ENCODE measurements at regions not wholly inside any gene's neighbourhood (a gene's known extent, or its start where the extent isn't known, plus 50 kb on each side); places are given as distances from the start of the nearest gene placed in this dataset.
"Not testable (repeated sequence)": the region's sequence is repeated elsewhere in the genome, so short reads cannot be mapped to it uniquely, and the experiment has no call there.

DNA sequence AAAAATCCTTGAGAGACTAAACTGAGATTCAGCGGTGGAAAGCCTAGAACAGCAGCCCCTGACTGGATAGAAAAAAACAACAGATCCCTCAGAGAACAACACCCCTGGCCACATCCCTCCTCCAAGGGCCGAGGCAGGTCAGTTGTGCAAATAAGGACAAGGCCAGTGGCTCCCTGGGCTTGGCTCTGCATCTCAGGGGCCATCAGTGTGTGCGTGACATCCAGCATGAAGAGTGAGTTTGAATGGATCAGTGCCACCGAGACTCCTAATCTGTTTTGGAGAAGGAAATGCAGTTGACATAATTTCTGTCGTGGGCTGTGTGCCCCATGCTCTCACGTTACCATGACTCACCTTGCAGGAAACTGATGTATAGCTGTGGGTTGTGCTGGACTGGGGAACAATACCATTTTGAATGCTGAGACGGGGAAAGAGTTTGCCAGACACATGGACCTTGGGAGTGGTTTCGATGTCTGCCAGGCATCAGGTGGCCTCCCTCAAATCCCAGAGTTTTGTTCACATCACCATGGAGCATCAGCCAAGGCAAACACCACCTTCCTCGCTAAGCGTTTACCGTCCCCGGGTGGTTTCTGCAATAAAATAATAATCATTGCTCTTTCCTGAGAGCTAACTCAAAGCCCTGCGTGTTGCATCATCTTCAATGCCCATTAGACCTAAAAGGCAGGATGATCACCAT, 153.2 kb upstream of the FZD8 start:
- DNase-seq = no peak

GRCh38 chr10:35794703-35795102, 152.6 kb upstream of the FZD8 start:
- DNase-seq = no peak

DNA sequence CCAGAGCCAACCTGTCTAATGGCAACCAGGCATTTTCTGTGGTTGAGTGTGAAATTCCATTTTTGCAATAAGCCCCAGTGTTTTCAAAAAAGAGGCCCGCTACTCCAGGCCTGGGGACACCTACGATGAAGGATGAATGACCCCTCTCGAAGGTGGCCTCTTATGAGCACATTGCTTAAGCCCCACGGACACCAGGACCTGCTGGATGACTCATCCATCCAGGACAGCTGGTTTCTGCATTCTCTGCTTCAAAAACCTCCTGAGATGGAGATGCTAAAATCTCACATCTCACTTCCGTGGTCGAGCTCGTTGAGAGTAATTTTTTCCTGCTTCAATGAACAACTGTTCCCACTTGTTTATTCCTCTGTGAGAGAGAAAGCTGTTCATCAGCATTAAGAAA, 150.2 kb upstream of the FZD8 start:
- no peak for DNase-seq

- DNase-seq = no peak
Measured at GRCh38 chr10:35789996-35790395, 147.9 kb upstream of the FZD8 start.

DNA sequence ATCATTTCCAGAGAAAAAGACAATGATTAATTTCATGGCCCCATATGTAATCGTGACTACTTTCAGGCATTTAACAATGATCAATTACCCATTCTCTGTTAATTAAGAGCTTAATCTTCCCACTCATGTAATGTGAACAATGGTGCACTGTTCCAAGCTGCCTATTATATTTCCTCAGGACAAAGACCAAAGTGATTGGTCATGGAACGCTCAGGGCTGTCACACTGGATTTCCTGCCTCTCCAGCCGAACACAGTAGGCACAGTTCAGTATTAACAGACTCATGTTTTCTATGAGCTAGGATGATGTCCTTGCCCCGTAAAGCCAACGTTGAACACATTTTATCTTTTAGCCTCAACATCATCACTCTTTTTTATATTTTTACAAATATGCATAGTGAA, 142.7 kb upstream of the FZD8 start:
- DNase-seq = no peak

GRCh38 chr10:35783305-35783838, 141.3 kb upstream of the FZD8 start:
- DNase-seq = no peak

DNA sequence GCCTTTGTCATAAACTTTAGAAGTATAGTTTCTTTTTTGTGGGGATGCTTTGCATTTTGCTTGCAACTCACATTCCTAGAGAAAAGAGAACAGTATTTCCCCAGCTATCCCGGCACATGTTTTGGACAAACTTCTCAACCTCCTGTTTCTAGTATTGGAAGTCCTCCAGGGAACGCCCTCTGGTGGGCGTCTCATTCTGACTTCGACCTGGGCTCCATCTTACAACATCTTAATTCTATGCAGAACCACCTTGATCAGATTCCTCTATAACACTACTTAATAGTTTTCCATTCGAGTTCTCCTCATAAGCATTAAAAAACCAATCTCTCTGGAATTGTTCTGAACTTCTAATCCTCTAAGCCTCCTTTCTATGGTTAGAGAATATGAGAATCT, 139.5 kb upstream of the FZD8 start:
- no peak for DNase-seq

GRCh38 chr10:35780970-35781642, 139.0 kb upstream of the FZD8 start:
- no peak for DNase-seq

DNA sequence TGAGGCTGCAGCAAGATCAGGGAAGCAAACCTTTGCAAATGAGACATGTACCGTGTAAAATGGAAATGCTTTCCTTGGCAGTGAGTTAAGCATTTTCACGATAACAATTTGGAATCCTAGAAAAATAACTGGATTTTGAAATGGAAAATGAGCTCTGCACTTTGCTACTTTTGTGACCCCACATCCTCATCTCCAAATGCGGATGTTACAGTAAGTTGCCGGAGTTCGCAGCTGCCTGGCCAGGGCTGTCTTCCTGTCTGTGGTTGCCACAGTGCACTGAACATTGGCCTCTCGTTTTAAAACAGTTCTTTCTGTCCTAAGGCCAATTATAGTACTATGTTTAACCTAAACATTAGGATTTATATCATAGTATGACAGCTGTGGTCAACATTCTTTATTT, 136.2 kb upstream of the FZD8 start:
- no peak for DNase-seq

DNA sequence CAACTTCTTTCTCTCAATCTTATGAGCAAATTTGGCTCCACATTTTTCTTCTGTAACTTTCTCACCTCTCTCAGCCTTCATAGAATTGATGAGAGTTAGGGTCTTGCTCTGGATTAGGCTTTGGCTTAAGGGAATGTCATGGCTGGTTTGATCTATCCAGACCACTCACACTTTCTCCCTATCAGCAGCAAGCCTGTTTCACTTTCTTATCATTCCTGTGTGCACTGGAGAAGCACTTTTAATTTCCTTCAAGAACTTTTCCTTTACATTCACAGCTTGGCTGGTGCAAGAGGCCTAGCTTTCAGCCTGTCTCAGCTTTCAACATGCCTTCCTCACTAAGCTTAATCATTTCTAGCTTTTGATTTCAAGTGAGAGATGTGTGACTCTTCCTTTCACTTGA, 134.5 kb upstream of the FZD8 start:
- DNase-seq = not testable (repeated sequence)

GRCh38 chr10:35774109-35774508, 132.0 kb upstream of the FZD8 start:
- DNase-seq = no peak

GRCh38 chr10:35770817-35771355, 128.8 kb upstream of the FZD8 start:
- no peak for DNase-seq

DNA sequence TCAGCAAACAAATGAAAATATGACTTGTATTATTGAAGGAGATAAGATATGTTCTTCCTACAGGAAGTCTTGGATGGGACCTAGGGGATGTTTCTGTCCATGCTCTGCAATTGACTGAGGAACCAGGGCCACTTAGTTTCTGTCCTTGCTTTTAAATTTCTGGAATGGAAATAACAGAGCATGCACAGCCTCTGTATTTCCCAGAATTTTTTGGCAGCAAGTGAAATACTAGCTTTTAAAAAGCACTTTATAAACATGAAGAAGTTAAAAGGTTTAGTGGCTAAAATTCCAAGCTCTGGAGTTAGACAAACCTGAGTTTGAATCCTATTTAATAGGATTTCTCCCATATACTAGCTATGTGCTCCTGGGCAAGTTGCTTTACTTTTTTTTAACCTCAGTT, 127.7 kb upstream of the FZD8 start:
- no peak for DNase-seq

DNA sequence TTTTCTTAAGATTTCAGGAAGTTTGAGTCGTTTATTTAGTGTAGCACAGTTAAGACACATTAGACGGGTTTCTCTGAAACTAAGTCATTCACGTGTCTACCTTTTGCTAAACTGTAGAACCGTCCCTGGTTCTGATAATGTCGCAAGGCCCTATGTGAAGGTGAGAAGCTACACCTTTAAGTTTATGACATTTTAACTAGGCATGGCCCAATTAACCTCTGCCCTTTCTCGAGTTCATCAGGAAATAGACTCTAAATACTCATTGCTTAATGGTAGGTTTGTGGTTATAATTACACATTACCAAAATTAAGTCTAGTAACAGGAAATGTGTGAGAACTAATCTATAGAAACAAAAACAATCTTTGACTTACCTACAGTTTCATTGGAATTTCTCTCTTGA, 126.6 kb upstream of the FZD8 start:
- DNase-seq = no peak

DNA sequence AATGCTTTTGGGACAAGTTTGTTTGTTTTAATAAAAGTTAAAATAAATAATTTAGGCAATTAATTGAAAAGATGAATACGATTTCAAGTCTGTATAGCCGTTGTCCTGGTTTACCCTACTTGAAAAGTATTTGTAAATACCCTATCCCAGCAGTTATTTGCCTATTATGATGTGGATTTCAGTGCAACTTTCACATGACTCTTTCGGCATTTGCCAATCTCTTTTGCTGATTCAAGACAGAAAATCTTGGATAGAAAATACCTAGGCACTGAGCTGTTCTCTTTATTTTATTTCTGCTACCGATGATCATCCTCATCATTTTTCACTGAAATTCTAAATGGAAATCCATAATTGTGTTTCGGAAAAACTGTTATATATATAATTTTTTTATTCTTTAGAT, 125.9 kb upstream of the FZD8 start:
- no peak for DNase-seq

DNA sequence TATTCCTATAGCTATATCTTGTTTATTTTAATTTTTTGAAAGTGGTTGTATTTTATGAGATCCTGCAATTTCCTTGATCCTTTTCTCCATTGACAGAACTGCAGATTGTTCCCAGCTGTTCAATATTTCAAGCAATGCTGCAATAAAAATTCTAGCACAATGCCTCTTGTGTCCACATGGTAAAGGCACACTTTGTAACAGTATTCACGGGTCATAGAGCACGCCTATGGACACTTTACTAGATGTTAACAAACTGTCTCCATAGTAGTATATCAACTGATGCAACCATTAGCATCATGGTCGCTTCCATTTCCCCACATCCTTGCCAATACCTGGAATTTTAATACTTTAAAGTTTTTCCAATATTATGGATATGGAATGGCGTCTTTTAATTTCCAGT, 123.9 kb upstream of the FZD8 start:
- DNase-seq = no peak

DNA sequence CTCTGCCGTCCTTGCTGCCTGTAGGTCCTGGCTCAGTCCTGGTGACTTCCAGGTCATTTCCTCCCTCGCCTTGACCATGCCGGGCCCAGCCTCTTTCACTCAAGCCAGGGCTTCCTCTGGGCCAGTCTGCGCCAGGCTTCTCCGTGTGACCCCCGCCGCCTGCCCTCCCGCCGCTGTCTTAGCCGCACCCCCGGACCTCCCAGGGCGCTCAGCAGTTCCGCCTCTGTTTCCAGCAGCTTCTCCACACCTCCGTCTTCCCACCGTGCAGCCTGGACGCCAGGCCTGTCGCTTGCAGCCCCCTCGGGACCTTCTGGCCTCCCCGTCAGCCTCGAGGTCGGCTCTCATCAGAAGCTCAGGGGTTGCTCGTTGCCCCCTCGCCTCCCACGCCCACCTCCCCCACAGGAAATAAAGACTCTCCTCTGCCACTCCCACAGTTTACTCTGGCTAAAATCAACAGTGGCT, 123.0 kb upstream of the FZD8 start:
- DNase-seq = no peak

- DNase-seq = no peak
Measured at GRCh38 chr10:35762311-35763030, 120.4 kb upstream of the FZD8 start.

GRCh38 chr10:35758076-35758475, 116.0 kb upstream of the FZD8 start:
- DNase-seq = no peak

DNA sequence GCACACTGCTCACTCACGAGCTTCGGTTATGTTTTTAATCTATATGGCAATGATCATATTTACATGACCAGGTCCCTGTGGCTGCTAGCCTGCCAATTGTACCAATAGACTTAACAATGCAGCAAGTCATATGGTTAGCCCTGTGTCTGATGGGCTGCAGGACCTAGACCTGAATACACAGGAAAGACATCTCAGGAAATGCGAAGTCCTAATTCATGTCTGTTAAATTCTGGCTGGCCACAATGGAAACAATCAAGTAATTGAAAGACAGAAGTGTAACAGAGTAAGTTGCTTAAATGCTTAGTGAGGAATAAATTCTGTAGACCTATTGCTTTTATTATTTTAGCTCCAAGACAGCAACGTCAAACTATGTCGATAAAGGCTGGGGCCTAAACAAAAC, 112.4 kb upstream of the FZD8 start:
- no peak for DNase-seq

- no peak for DNase-seq
Measured at GRCh38 chr10:35752469-35753461, 110.7 kb upstream of the FZD8 start.

- no peak for DNase-seq
Measured at GRCh38 chr10:35751347-35751746, 109.3 kb upstream of the FZD8 start.
